Neuronal stem cell (in vitro differentiated cells): ENCODE measurements at regions not wholly inside any gene's neighbourhood (a gene's known extent, or its start where the extent isn't known, plus 50 kb on each side); places are given as distances from the start of the nearest gene placed in this dataset.

Experiments used
- DNase-seq: peaks from one replicate; pipeline ENCODE4 v3.0.0-alpha.2; 2013; ENCODE audit warnings: low spot score
- H2AFZ ChIP-seq: one replicate; pipeline ENCODE4 v1.6.1; 2013; ENCODE audit warnings: mild to moderate bottlenecking, low read length, inconsistent platforms
- H2AK5ac ChIP-seq: 2 replicates; pipeline ENCODE4 v1.6.1; 2013; ENCODE audit warnings: low read depth, mild to moderate bottlenecking, inconsistent platforms, low read length, moderate library complexity, mixed read lengths
- H2BK120ac ChIP-seq: 2 replicates; pipeline ENCODE4 v1.6.1; 2013; ENCODE audit warnings: low read depth, mild to moderate bottlenecking, inconsistent platforms, low read length, moderate library complexity, mixed read lengths
- H2BK12ac ChIP-seq: one replicate; pipeline ENCODE4 v1.6.1; 2013; ENCODE audit warnings: low read length, inconsistent platforms
- H2BK15ac ChIP-seq: 2 replicates; pipeline ENCODE4 v1.6.1; 2013; ENCODE audit warnings: mild to moderate bottlenecking, low read length, inconsistent platforms, mixed read lengths
- H2BK5ac ChIP-seq: one replicate; pipeline ENCODE4 v1.6.1; 2013; ENCODE audit warnings: inconsistent platforms, mild to moderate bottlenecking, low read length, moderate library complexity
- H3K14ac ChIP-seq: one replicate; pipeline ENCODE4 v1.6.1; 2013; ENCODE audit warnings: low read length, inconsistent platforms
- H3K18ac ChIP-seq: 2 replicates; pipeline ENCODE4 v1.6.1; 2013; ENCODE audit warnings: low read length, inconsistent platforms
- H3K23ac ChIP-seq: 2 replicates; pipeline ENCODE4 v1.6.1; 2013; ENCODE audit warnings: low read depth, mild to moderate bottlenecking, mixed read lengths, low read length, inconsistent platforms; ENCODE audit not compliant: poor library complexity
- H3K27ac ChIP-seq: replicated peaks from 3 replicates; pipeline ENCODE4 v1.5.1; 2013; ENCODE audit warnings: low read length, inconsistent platforms
- H3K27me3 ChIP-seq, 3 experiments: 2 replicates each; pipeline ENCODE4 v1.6.1; 2013; ENCODE audit warnings: low read length in 3 of 3, mild to moderate bottlenecking in 2 of 3, inconsistent platforms in 1 of 3, low read depth in 1 of 3, mixed read lengths in 1 of 3, moderate library complexity in 1 of 3; ENCODE audit not compliant: control insufficient read depth in 3 of 3, insufficient read depth in 3 of 3
- H3K36me3 ChIP-seq, 2 donors: replicated peaks in 1 of 2; 2 replicates each; pipeline ENCODE4 v1.6.1; 2013; ENCODE audit warnings: low read length in 2 of 2; ENCODE audit not compliant: control insufficient read depth in 2 of 2, insufficient read depth in 2 of 2
- H3K4ac ChIP-seq: 2 replicates; pipeline ENCODE4 v1.6.1; 2013; ENCODE audit warnings: inconsistent platforms, mild to moderate bottlenecking, low read length, moderate library complexity
- H3K4me1 ChIP-seq, 2 donors: 1 replicate in 1 of 2; 2 replicates in 1 of 2; pipeline ENCODE4 v1.6.1; 2013; ENCODE audit warnings: low read length in 2 of 2, low read depth in 1 of 2; ENCODE audit not compliant: control insufficient read depth in 2 of 2, insufficient read depth in 1 of 2
- H3K4me2 ChIP-seq: one replicate; pipeline ENCODE4 v1.6.1; 2013; ENCODE audit warnings: mild to moderate bottlenecking, low read length, inconsistent platforms; ENCODE audit not compliant: insufficient read depth, poor library complexity, severe bottlenecking
- H3K4me3 ChIP-seq, 2 donors: 2 replicates each; pipeline ENCODE4 v1.5.1; 2013; ENCODE audit warnings: low read length in 2 of 2, mild to moderate bottlenecking in 2 of 2, inconsistent platforms in 1 of 2, moderate library complexity in 1 of 2
- H3K79me1 ChIP-seq: one replicate; pipeline ENCODE4 v1.6.1; 2013; ENCODE audit warnings: low read depth, mild to moderate bottlenecking, inconsistent platforms, low read length, moderate library complexity
- H3K9ac ChIP-seq: one replicate; pipeline ENCODE4 v1.6.1; 2013; ENCODE audit warnings: mild to moderate bottlenecking, low read depth, low read length, inconsistent platforms; ENCODE audit not compliant: poor library complexity
- H3K9me3 ChIP-seq, 2 donors: replicated peaks in 1 of 2; 2 replicates each; pipeline versions ENCODE3 to v1.6.1; 2013; ENCODE audit warnings: low read length in 2 of 2, mild to moderate bottlenecking in 2 of 2, inconsistent platforms in 1 of 2, low read depth in 1 of 2, mixed read lengths in 1 of 2, moderate library complexity in 1 of 2; ENCODE audit not compliant: control insufficient read depth in 2 of 2, insufficient read depth in 1 of 2
- H4K8ac ChIP-seq: one replicate; pipeline ENCODE4 v1.6.1; 2013; ENCODE audit warnings: low read depth, mild to moderate bottlenecking, inconsistent platforms, low read length, moderate library complexity
- H4K91ac ChIP-seq: one replicate; pipeline ENCODE4 v1.6.1; 2013; ENCODE audit warnings: low read length, low read depth, mild to moderate bottlenecking, inconsistent platforms; ENCODE audit not compliant: poor library complexity
- WGBS, 2 donors: extraction: QIAGEN DNeasy Blood & Tissue Kit; methylation state at CpG; one replicate each; pipeline ENCODE4 v1.1.7; 2013; ENCODE audit warnings: missing lambda C conversion rate in 2 of 2, mixed read lengths in 1 of 2; ENCODE audit not compliant: insufficient read length in 2 of 2, insufficient replicate concordance in 1 of 2; ENCODE audit errors: extremely low coverage in 2 of 2; 5-methylcytosine and 5-hydroxymethylcytosine counted together

DNA sequence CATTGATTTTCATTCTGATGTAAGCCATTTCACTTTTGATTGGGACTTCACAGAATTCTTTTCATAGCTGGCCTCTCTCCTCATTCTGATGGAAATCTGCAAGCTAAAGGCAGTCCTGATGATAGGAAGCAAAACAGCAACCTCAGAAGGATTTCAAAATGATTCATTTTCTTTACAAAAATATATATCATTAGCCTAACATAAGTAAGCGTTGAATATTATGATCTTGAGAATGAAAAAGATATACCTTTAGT lies 143.1 kb upstream of the GJE1 start:
- Histone ChIP-seq H3K23ac (no peak overlapping the region), H2BK120ac (no peak overlapping the region), H3K14ac (no peak overlapping the region), H3K27me3 (no peaks in the 10 kb centered on the region), H3K9ac (no peak overlapping the region), H2BK12ac (no peak overlapping the region), H2AK5ac (no peak overlapping the region), H2BK15ac (no peak overlapping the region), H3K9me3 (no peaks in the 10 kb centered on the region), H3K18ac (no peak overlapping the region), H3K4ac (no peak overlapping the region), H3K4me1 (peaks cover 0 to 2% of the 10 kb centered on the region in 2 donors), H3K4me2 (no peak overlapping the region), H2AFZ (peak overlapping the region; percentile 24), H3K27ac (no peak overlapping the region), H4K8ac (no peak overlapping the region), H2BK5ac (no peak overlapping the region), H3K4me3 (no peak overlapping the region), H3K79me1 (no peaks in the 10 kb centered on the region), H3K36me3 (no peaks in the 10 kb centered on the region), H4K91ac (no peak overlapping the region)
- no CpG with 5 or more reads among the region's 1 CpG for WGBS, 2 donors
- DNase-seq: no peak

DNA sequence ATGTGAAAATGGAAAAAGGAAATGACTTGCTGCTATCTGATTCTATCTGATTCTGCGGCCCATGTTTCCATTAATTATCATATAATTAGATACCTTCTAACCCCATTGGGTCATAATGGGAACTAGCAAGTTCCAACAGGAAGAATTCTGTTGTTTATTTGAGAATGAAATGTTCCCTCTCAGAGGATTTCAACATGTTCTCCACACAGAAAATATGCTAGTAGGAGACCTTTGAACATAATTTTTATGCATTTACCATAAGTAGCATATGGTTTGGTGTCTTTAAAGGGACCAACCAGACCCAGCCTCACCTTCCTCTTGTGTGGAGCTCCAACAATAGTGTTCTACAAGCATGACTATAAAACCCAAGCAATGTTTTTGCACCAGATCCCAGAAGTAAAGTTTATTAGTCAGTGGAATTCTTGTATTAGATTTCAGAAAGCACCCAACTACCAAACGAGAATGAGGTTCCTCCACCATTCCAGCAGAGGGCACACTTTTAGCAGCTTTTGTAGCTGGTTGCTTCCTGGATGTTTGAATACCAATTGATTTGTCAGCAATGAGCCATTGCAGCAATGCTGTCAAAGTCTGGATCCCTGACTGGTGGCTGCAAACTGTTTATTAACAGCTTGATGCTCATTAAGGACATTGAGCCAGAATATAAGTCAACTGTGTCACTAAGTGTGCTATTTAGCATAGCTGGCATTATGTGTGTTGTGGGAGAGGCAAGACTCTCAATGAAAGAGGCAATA lies 143.6 kb upstream of the GJE1 start:
- H2AK5ac ChIP-seq: no peak overlapping the region
- no peak overlapping the region for H2BK15ac ChIP-seq
- H4K91ac ChIP-seq: no peak overlapping the region
- H3K4me1 ChIP-seq: peaks cover 0 to 2% of the 10 kb centered on the region in 2 donors
- DNase-seq: peak; percentile 40
- H3K18ac ChIP-seq: no peak overlapping the region
- H3K4me2 ChIP-seq: no peak overlapping the region
- H3K9ac ChIP-seq: no peak overlapping the region
- no peak overlapping the region for H3K4me3 ChIP-seq
- H2BK12ac ChIP-seq: no peak overlapping the region
- H3K79me1 ChIP-seq: no peaks in the 10 kb centered on the region
- H4K8ac ChIP-seq: no peak overlapping the region
- H3K14ac ChIP-seq: no peak overlapping the region
- peak overlapping the region; percentile 24 for H2AFZ ChIP-seq
- H3K4ac ChIP-seq: no peak overlapping the region
- H3K27ac ChIP-seq: no peak overlapping the region
- H2BK120ac ChIP-seq: no peak overlapping the region
- no peak overlapping the region for H2BK5ac ChIP-seq
- no peaks in the 10 kb centered on the region for H3K9me3 ChIP-seq
- no CpG with 5 or more reads among the region's 2 CpGs for WGBS, 2 donors
- no peaks in the 10 kb centered on the region for H3K36me3 ChIP-seq
- H3K23ac ChIP-seq: no peak overlapping the region
- H3K27me3 ChIP-seq: no peaks in the 10 kb centered on the region

DNA sequence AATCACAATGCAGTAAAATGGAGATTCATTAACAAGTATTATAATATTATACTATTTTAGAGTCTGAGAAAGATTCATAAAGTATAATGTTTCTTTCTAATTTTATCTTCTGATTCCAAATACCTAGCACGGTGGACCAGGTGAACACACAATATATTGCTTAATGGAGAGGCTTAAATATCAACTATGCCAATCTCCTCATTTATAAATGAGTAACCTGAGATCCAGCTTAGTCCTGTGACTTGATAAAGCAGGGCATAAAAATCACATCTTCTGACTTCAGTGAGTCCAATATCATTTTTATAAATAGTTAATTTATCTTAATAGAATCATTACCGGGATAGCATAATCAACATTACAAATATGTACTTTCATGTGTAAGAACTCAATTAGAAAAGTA lies 144.4 kb upstream of the GJE1 start:
- no peak overlapping the region for H4K91ac ChIP-seq
- H3K27me3 ChIP-seq: no peaks in the 10 kb centered on the region
- no peak overlapping the region for H3K9ac ChIP-seq
- H2AK5ac ChIP-seq: no peak overlapping the region
- no peaks in the 10 kb centered on the region for H3K9me3 ChIP-seq
- no peak overlapping the region for H3K4me2 ChIP-seq
- H3K4ac ChIP-seq: no peak overlapping the region
- H3K36me3 ChIP-seq: no peaks in the 10 kb centered on the region
- no CpG with 5 or more reads among the region's 2 CpGs for whole genome bisulfite sequencing, 2 donors
- no peak overlapping the region for H3K18ac ChIP-seq
- DNase-seq: no peak
- H3K14ac ChIP-seq: no peak overlapping the region
- no peak overlapping the region for H2BK12ac ChIP-seq
- H2BK15ac ChIP-seq: no peak overlapping the region
- no peak overlapping the region for H4K8ac ChIP-seq
- no peak overlapping the region for H2BK120ac ChIP-seq
- no peak overlapping the region for H2AFZ ChIP-seq
- H3K79me1 ChIP-seq: no peaks in the 10 kb centered on the region
- no peak overlapping the region for H3K27ac ChIP-seq
- peaks cover 0 to 2% of the 10 kb centered on the region in 2 donors for H3K4me1 ChIP-seq
- H2BK5ac ChIP-seq: no peak overlapping the region
- no peak overlapping the region for H3K23ac ChIP-seq
- H3K4me3 ChIP-seq: no peak overlapping the region

- H2BK15ac ChIP-seq: no peak overlapping the region
- DNase-seq: peak; percentile 21
Observed at GRCh38 chr6:141986457-141986856, 146.3 kb upstream of the GJE1 start.

More at GRCh38 chr6:141986457-141986856, 146.3 kb upstream of the GJE1 start:
- H3K27me3 ChIP-seq: no peaks in the 10 kb centered on the region
- no CpG with 5 or more reads among the region's 4 CpGs for WGBS, 2 donors
- H3K9me3 ChIP-seq: no peaks in the 10 kb centered on the region
- H3K4me1 ChIP-seq: peaks cover 0 to 2% of the 10 kb centered on the region in 2 donors
- H3K79me1 ChIP-seq: no peaks in the 10 kb centered on the region
- H3K4ac ChIP-seq: no peak overlapping the region
- H3K4me2 ChIP-seq: no peak overlapping the region
- no peak overlapping the region for H3K27ac ChIP-seq
- no peak overlapping the region for H2BK120ac ChIP-seq
- no peak overlapping the region for H3K23ac ChIP-seq
- H3K14ac ChIP-seq: no peak overlapping the region
- H4K8ac ChIP-seq: no peak overlapping the region
- no peak overlapping the region for H2BK5ac ChIP-seq
- no peak overlapping the region for H2AK5ac ChIP-seq
- H4K91ac ChIP-seq: no peak overlapping the region
- no peak overlapping the region for H3K4me3 ChIP-seq
- H2AFZ ChIP-seq: no peak overlapping the region
- H3K18ac ChIP-seq: no peak overlapping the region
- no peak overlapping the region for H3K9ac ChIP-seq
- H3K36me3 ChIP-seq: no peaks in the 10 kb centered on the region
- H2BK12ac ChIP-seq: no peak overlapping the region
